MM.1S (cell line): ENCODE measurements at regions not wholly inside any gene's neighbourhood (a gene's known extent, or its start where the extent isn't known, plus 50 kb on each side); places are given as distances from the start of the nearest gene placed in this dataset.

Experiments used
- DNase-seq: peaks from one replicate; pipeline ENCODE4 v3.0.0-alpha.2; 2015
- H2AFZ ChIP-seq: fragments of 300-600 bp; sonication (generic); 2 replicates; pipeline ENCODE4 v1.6.0; 2016; ENCODE audit warnings: antibody characterized with exemption, low read length
- H3F3A ChIP-seq: fragments of 300-600 bp; sonication (generic); 2 replicates; pipeline ENCODE4 v1.6.1; 2016; ENCODE audit warnings: mild to moderate bottlenecking, antibody characterized with exemption, low read length, moderate library complexity, mixed read lengths; ENCODE audit not compliant: insufficient read depth
- H3K27ac ChIP-seq: fragments of 300-600 bp; sonication (generic); 2 replicates; pipeline ENCODE4 v1.5.1; 2016; ENCODE audit warnings: mild to moderate bottlenecking, low read length
- H3K27me3 ChIP-seq: fragments of 300-600 bp; sonication (generic); replicated peaks from 2 replicates; pipeline ENCODE4 v1.6.0; 2016; ENCODE audit warnings: low read length; ENCODE audit not compliant: insufficient read depth
- H3K36me3 ChIP-seq: fragments of 300-600 bp; sonication (generic); replicated peaks from 2 replicates; pipeline ENCODE4 v1.6.1; 2016; ENCODE audit warnings: mild to moderate bottlenecking, low read length, mixed read lengths; ENCODE audit not compliant: insufficient read depth
- H3K4me1 ChIP-seq: fragments of 300-600 bp; sonication (generic); 2 replicates; pipeline ENCODE4 v1.6.1; 2016; ENCODE audit warnings: low read length, mixed read lengths
- H3K4me2 ChIP-seq: fragments of 300-600 bp; sonication (generic); 2 replicates; pipeline ENCODE4 v1.6.0; 2016; ENCODE audit warnings: low read depth, low read length
- H3K4me3 ChIP-seq: fragments of 300-600 bp; sonication (generic); 2 replicates; pipeline ENCODE4 v1.5.1; 2016; ENCODE audit warnings: low read length, mixed read lengths
- H3K79me2 ChIP-seq: fragments of 300-600 bp; sonication (generic); 2 replicates; pipeline ENCODE4 v1.6.1; 2016; ENCODE audit warnings: mixed run types, low read length, mixed read lengths
- H3K9ac ChIP-seq: fragments of 300-600 bp; sonication (generic); 2 replicates; pipeline ENCODE4 v1.6.1; 2016; ENCODE audit warnings: low read length, mixed read lengths
- H3K9me2 ChIP-seq: fragments of 300-600 bp; sonication (generic); replicated peaks from 2 replicates; pipeline ENCODE4 v1.6.1; 2016; ENCODE audit warnings: mild to moderate bottlenecking, low read length, mixed read lengths; ENCODE audit not compliant: insufficient read depth
- H3K9me3 ChIP-seq: fragments of 300-600 bp; sonication (generic); replicated peaks from 2 replicates; pipeline ENCODE4 v1.6.1; 2016; ENCODE audit warnings: mild to moderate bottlenecking, low read length, mixed read lengths; ENCODE audit not compliant: insufficient read depth
- H4K20me1 ChIP-seq: fragments of 300-600 bp; sonication (generic); 2 replicates; pipeline ENCODE4 v1.6.1; 2016; ENCODE audit warnings: mild to moderate bottlenecking, low read length, moderate library complexity, mixed read lengths; ENCODE audit not compliant: insufficient read depth
- CTCF ChIP-seq: fragments of 300-600 bp; sonication (generic); IDR thresholded peaks from 2 replicates; pipeline ENCODE4 v1.5.1; 2016; ENCODE audit warnings: antibody characterized with exemption, low read length, mixed read lengths
- EZH2 ChIP-seq: fragments of 300-600 bp; sonication (generic); optimal IDR thresholded peaks from 2 replicates; pipeline ENCODE3; 2017; ENCODE audit warnings: low read depth, mild to moderate bottlenecking, antibody characterized with exemption, low read length, mixed read lengths
- EZH2phosphoT487 ChIP-seq: fragments of 300-600 bp; sonication (generic); IDR thresholded peaks from 2 replicates; pipeline ENCODE4 v1.6.1; 2018; ENCODE audit warnings: antibody characterized with exemption, low read length

- Histone ChIP-seq H3K4me1 (no peaks in the 10 kb centered on the region), H3K9me2 (no peaks in the 10 kb centered on the region), H2AFZ (no peak overlapping the region), H4K20me1 (no peaks in the 10 kb centered on the region), H3K79me2 (no peaks in the 10 kb centered on the region), H3K4me2 (no peak overlapping the region), H3K9ac (no peak overlapping the region), H3K9me3 (no peaks in the 10 kb centered on the region), H3K4me3 (no peak overlapping the region), H3F3A (no peaks in the 10 kb centered on the region), H3K27me3 (no peaks in the 10 kb centered on the region), H3K27ac (no peak overlapping the region), H3K36me3 (no peaks in the 10 kb centered on the region)
- DNase-seq: no peak
- no peak for TF ChIP-seq EZH2
- no peak for TF ChIP-seq EZH2phosphoT487
- no peak for TF ChIP-seq CTCF
Measured at GRCh38 chr7:54883576-54883975, 124.6 kb upstream of the SEC61G start.

GRCh38 chr7:54885285-54885684 lies 126.3 kb upstream of the SEC61G start:
- Histone ChIP-seq H3K4me2 (no peak overlapping the region), H3K79me2 (no peaks in the 10 kb centered on the region), H2AFZ (no peak overlapping the region), H3K27me3 (no peaks in the 10 kb centered on the region), H3K36me3 (no peaks in the 10 kb centered on the region), H3K27ac (no peak overlapping the region), H3F3A (no peaks in the 10 kb centered on the region), H3K4me1 (no peaks in the 10 kb centered on the region), H4K20me1 (no peaks in the 10 kb centered on the region), H3K9me3 (no peaks in the 10 kb centered on the region), H3K9me2 (no peaks in the 10 kb centered on the region), H3K4me3 (no peak overlapping the region), H3K9ac (no peak overlapping the region)
- no peak for DNase-seq
- TF ChIP-seq EZH2phosphoT487: no peak
- TF ChIP-seq EZH2: no peak
- TF ChIP-seq CTCF: no peak

GRCh38 chr7:54888067-54888733 lies 129.2 kb upstream of the SEC61G start:
- no peaks in the 10 kb centered on the region for H3K9me2 ChIP-seq
- no peaks in the 10 kb centered on the region for H3K79me2 ChIP-seq
- no peaks in the 10 kb centered on the region for H3K27me3 ChIP-seq
- no peak overlapping the region for H3K9ac ChIP-seq
- H4K20me1 ChIP-seq: no peaks in the 10 kb centered on the region
- no peak overlapping the region for H2AFZ ChIP-seq
- TF ChIP-seq CTCF: no peak
- TF ChIP-seq EZH2: no peak
- TF ChIP-seq EZH2phosphoT487: no peak
- H3K4me2 ChIP-seq: no peak overlapping the region
- no peaks in the 10 kb centered on the region for H3K4me1 ChIP-seq
- no peak overlapping the region for H3K27ac ChIP-seq
- H3K9me3 ChIP-seq: no peaks in the 10 kb centered on the region
- no peaks in the 10 kb centered on the region for H3K36me3 ChIP-seq
- no peak overlapping the region for H3K4me3 ChIP-seq
- DNase-seq: no peak
- H3F3A ChIP-seq: no peaks in the 10 kb centered on the region
